HUES6 (cell line): ENCODE measurements at regions not wholly inside any gene's neighbourhood (a gene's known extent, or its start where the extent isn't known, plus 50 kb on each side); places are given as distances from the start of the nearest gene placed in this dataset.

Source experiments
- H3K27ac ChIP-seq: 2 replicates; pipeline ENCODE4 v1.7.0; 2013; ENCODE audit warnings: low read depth, mild to moderate bottlenecking, low read length, inconsistent platforms
- H3K27me3 ChIP-seq: 2 replicates; pipeline ENCODE4 v1.6.1; 2013; ENCODE audit warnings: low read length; ENCODE audit not compliant: control insufficient read depth, insufficient read depth
- H3K36me3 ChIP-seq: 2 replicates; pipeline ENCODE4 v1.6.1; 2013; ENCODE audit warnings: low read length; ENCODE audit not compliant: control insufficient read depth, insufficient read depth
- H3K4me1 ChIP-seq: 2 replicates; pipeline ENCODE4 v1.6.1; 2013; ENCODE audit warnings: low read length; ENCODE audit not compliant: control insufficient read depth, insufficient read depth
- H3K4me3 ChIP-seq: 2 replicates; pipeline ENCODE4 v1.5.1; 2013; ENCODE audit warnings: low read depth, low read length
- H3K9ac ChIP-seq: one replicate; pipeline ENCODE4 v1.6.1; 2013; ENCODE audit warnings: mild to moderate bottlenecking, low read length
- H3K9me3 ChIP-seq: 2 replicates; pipeline ENCODE4 v1.6.1; 2013; ENCODE audit warnings: low read depth, low read length; ENCODE audit not compliant: control insufficient read depth, insufficient read depth

GRCh38 chr16:5642011-5642410 is 544.4 kb upstream of the EEF2KMT start:
- H3K4me1 ChIP-seq, result peaks cover 8% of the 10 kb centered on the region; the same call in 1 of the 2 replicates
- no peaks in the 10 kb centered on the region for H3K36me3 ChIP-seq
- no peaks in the 10 kb centered on the region for H3K27me3 ChIP-seq
- H3K9me3 ChIP-seq, result no peaks in the 10 kb centered on the region
- H3K9ac ChIP-seq, result no peak overlapping the region
- no peak overlapping the region for H3K4me3 ChIP-seq
- no peak overlapping the region for H3K27ac ChIP-seq

DNA sequence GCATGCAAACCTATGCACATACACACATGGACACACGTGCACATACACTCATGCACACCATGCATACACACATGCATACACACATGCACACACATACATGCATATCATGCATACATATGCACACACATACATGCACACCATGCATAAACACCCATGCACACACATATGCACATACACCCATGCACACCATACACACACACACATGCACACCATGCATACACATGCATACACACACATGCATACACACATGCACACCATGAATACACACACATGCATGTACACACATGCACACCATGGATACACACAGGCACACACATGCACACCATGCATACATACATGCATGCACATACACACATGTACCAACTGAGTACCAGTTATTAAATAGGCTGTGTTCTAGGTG is 543.3 kb upstream of the EEF2KMT start:
- Histone ChIP-seq H3K4me1 (peaks cover 8% of the 10 kb centered on the region; the same call in 1 of the 2 replicates), H3K27ac (no peak overlapping the region), H3K4me3 (no peak overlapping the region), H3K9ac (no peak overlapping the region), H3K36me3 (no peaks in the 10 kb centered on the region), H3K27me3 (no peaks in the 10 kb centered on the region), H3K9me3 (no peaks in the 10 kb centered on the region)

GRCh38 chr16:5639531-5639930 is 541.9 kb upstream of the EEF2KMT start:
- peaks cover 14% of the 10 kb centered on the region for H3K4me1 ChIP-seq
- no peak overlapping the region for H3K27ac ChIP-seq
- no peak overlapping the region for H3K4me3 ChIP-seq
- H3K9ac ChIP-seq, result no peak overlapping the region
- no peaks in the 10 kb centered on the region for H3K27me3 ChIP-seq
- H3K9me3 ChIP-seq, result no peaks in the 10 kb centered on the region
- H3K36me3 ChIP-seq, result no peaks in the 10 kb centered on the region

DNA sequence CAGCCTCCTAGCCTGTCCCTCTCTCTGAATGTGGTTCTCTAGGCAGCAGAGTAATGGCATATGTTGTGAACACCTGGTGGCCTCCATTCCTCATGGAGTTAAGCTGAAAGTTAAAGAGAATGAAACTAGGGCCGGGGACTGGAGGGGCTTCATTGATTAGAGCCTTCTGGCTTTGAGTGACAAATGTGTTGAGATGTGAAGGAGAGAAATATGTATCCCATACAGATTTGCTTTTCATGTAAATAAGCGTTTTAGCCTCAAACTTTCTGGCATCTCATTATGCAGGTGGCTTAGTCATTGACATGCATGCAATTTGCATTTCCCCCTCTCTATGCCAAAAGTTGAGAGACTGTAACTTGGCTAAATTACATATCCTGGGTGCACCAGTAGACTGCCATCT is 537.7 kb upstream of the EEF2KMT start:
- Histone ChIP-seq H3K4me3 (no peak overlapping the region), H3K9me3 (no peaks in the 10 kb centered on the region), H3K27me3 (no peaks in the 10 kb centered on the region), H3K27ac (no peak overlapping the region), H3K36me3 (no peaks in the 10 kb centered on the region), H3K9ac (no peak overlapping the region), H3K4me1 (peaks cover 6% of the 10 kb centered on the region; the same call in 1 of the 2 replicates)

DNA sequence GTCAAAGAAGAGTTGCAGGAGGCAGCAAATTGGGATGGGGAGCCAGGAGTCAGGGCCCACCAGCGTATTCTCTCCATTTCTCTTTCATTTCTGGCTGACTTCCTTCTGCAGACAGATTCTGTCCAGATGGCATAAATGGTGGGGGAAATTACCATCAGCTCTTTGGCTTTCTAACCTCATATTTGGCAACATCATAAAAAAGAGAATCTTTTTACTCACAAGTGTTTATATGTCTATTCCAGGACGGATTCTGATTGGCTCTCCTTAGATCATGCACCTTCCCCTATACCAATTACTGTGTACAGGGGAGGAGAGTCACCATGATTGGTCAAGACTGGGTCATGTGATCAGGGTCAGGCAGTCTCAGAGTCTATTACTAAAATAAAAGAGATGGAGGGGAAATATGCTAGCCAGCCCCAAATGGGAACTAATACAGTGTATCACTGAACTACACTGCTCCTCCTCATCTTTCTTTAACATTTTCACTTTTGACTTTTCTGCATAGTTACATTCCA is 537.1 kb upstream of the EEF2KMT start:
- H3K4me1 ChIP-seq, result peaks cover 6% of the 10 kb centered on the region; the same call in 1 of the 2 replicates
- H3K36me3 ChIP-seq, result no peaks in the 10 kb centered on the region
- no peak overlapping the region for H3K9ac ChIP-seq
- H3K27ac ChIP-seq, result no peak overlapping the region
- no peaks in the 10 kb centered on the region for H3K9me3 ChIP-seq
- H3K4me3 ChIP-seq, result no peak overlapping the region
- no peaks in the 10 kb centered on the region for H3K27me3 ChIP-seq

- Histone ChIP-seq H3K9ac (no peak overlapping the region), H3K36me3 (no peaks in the 10 kb centered on the region), H3K4me1 (peaks cover 6% of the 10 kb centered on the region; the same call in 1 of the 2 replicates), H3K4me3 (no peak overlapping the region), H3K27ac (no peak overlapping the region), H3K27me3 (no peaks in the 10 kb centered on the region), H3K9me3 (no peaks in the 10 kb centered on the region)
These were observed 536.3 kb upstream of the EEF2KMT start for GRCh38 chr16:5633845-5634440.

GRCh38 chr16:5622234-5622884 is 524.8 kb upstream of the EEF2KMT start:
- H3K9me3 ChIP-seq, result no peaks in the 10 kb centered on the region
- no peak overlapping the region for H3K9ac ChIP-seq
- no peaks in the 10 kb centered on the region for H3K4me1 ChIP-seq
- no peaks in the 10 kb centered on the region for H3K36me3 ChIP-seq
- H3K27ac ChIP-seq, result no peak overlapping the region
- peaks cover 2% of the 10 kb centered on the region for H3K27me3 ChIP-seq
- H3K4me3 ChIP-seq, result no peak overlapping the region

GRCh38 chr16:5621826-5622225 is 524.2 kb upstream of the EEF2KMT start:
- Histone ChIP-seq H3K4me1 (no peaks in the 10 kb centered on the region), H3K27me3 (peaks cover 7% of the 10 kb centered on the region), H3K4me3 (no peak overlapping the region), H3K27ac (no peak overlapping the region), H3K36me3 (no peaks in the 10 kb centered on the region), H3K9me3 (no peaks in the 10 kb centered on the region), H3K9ac (no peak overlapping the region)

DNA sequence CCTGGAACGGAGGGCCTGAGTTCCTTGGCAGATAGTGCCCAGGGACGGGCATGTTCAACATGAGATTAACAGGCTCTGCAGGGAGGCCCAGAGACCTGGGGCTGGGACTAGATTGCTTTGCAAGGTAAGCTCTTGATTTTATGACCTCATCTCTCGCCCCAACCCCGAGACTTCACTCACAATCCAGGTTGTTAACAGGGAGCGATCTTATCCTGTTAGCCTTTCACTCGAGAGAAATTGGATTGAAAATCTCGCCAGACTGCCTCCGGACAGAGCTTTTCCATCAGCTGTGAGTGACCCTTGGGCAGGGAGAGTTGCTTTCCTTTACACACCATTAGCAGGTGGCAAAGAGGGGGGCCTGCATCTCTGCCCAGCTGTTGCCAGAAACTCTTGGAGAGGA is 521.7 kb upstream of the EEF2KMT start:
- H3K4me3 ChIP-seq, result no peak overlapping the region
- no peak overlapping the region for H3K9ac ChIP-seq
- no peaks in the 10 kb centered on the region for H3K9me3 ChIP-seq

DNA sequence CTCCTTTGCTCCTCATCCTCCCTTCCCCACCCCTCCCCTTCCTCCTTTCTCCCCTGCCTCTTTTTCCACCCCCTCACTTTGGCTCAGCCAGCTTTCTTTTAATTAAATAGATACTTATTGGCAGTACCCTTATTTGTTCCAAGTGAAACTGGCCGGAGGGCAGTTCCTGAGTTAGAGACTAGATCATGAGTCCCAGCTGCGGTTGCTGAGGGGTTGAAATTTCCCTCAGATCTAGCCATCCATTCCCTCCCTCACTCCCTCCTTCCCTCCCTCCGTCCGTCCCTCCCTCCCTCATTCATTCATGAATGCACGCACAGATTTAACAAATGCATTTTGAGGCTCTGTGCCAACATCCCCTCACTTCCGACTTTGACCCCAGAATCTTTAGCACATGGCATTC is 519.2 kb upstream of the EEF2KMT start:
- Histone ChIP-seq H3K9ac (no peak overlapping the region), H3K4me1 (no peaks in the 10 kb centered on the region), H3K36me3 (no peaks in the 10 kb centered on the region), H3K27me3 (peaks cover 28% of the 10 kb centered on the region), H3K9me3 (no peaks in the 10 kb centered on the region), H3K4me3 (no peak overlapping the region), H3K27ac (no peak overlapping the region)

More for the DNA sequence above, 521.7 kb upstream of the EEF2KMT start:
- Histone ChIP-seq H3K27me3 (peaks cover 20% of the 10 kb centered on the region), H3K36me3 (no peaks in the 10 kb centered on the region), H3K27ac (no peak overlapping the region), H3K4me1 (no peaks in the 10 kb centered on the region)

DNA sequence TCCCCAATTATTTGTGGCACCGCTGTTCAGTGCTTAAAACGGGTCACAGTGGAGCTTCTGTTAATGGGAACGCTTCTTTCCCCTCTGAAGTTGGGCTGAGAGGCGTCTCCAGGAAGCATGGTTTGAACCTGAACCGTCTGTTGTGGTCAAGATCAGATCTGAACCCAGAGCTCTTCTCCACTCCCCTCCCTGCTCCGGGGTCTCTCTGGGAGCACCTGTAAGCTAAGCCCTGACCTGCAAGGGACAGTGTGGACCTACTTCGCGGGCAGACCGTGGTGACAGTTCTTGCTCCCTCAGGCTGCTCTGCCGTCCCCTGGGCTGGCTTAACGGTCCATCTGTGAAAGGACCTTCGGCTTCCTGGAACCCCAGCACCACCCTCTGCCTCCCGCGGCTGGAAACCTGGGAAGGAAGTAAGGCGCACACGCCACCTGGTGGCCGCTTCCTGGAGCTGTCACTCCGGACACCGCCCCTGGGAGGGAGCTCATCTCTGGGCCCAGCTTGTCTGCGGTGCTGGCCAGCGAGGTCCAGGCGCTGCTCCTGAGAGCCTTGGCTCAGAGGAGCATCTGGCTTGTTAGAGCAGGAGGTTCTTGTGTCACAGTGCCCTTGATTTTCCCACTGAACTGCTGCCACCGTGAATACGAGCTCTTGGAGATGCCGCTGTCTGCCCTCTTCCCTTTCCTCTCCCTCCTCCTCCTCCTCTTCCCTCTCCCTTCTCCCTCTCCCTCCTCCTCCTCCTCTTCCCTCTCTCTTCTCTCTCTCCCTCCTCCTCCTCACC is 518.5 kb upstream of the EEF2KMT start:
- Histone ChIP-seq H3K36me3 (no peaks in the 10 kb centered on the region), H3K4me3 (peak overlapping the region; percentile 64), H3K9ac (peak overlapping the region; percentile 18), H3K27ac (no peak overlapping the region), H3K27me3 (peaks cover 28% of the 10 kb centered on the region), H3K9me3 (no peaks in the 10 kb centered on the region), H3K4me1 (no peaks in the 10 kb centered on the region)
